ENCODE measurements at regions not wholly inside any gene's neighbourhood (a gene's known extent, or its start where the extent isn't known, plus 50 kb on each side); places are given as distances from the start of the nearest gene placed in this dataset.

DNA sequence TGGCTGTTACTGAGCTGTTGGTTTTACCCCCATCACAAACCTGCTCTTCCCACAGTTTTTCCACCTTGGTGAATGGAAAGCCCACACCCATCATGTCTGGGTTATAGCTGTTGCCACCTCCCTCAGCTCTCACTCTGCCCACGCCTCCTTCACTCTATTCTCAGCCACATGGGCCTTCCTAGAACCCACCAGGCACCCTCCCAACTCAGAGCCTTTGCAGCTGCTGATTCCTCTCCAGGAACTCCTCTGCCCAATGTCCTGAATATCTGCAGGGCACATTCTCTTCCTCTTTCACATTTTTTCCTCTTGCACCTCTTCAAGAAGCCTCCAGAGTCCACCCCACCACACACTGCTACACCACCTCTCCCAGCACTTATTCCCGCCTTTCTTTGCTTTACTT lies 177.4 kb downstream of the TBXT start:
- Histone ChIP-seq H3K9me3 (ENCODE audit: control insufficient read depth, insufficient read depth, low read depth, low read length) (no peaks in the 10 kb centered on the region), H3K4me3 (ENCODE audit: low read depth in 2 of 2, low read length in 2 of 2) (no peak overlapping the region), H3K27ac (ENCODE audit: low read length) (no peak overlapping the region), H3K27me3 (ENCODE audit: control insufficient read depth, insufficient read depth, low read length) (peaks cover 19% of the 10 kb centered on the region), H3K36me3 (ENCODE audit: control insufficient read depth, insufficient read depth, low read length) (no peaks in the 10 kb centered on the region), H3K4me1 (ENCODE audit: control insufficient read depth, insufficient read depth, low read length) (peaks cover 6% of the 10 kb centered on the region; the same call in 1 of the 2 replicates)
- DNase-seq (ENCODE audit: low read depth, low spot score) (no peak), ATAC-seq (no peak)
- no TSS peak for BruUV-seq (replicated peaks)
- POLR2A ChIA-PET: no interaction called here
- in situ Hi-C loops (cut with HindIII; ENCODE audit: low pct_unique_long_range_greater_than_20kb, low sequenced_read_pairs) (no loop called here), intact Hi-C loops (cut with micrococcal nuclease; ENCODE audit: unreplicated experiment) (no loop called here)
- CTCF ChIA-PET: no interaction called here
- TF ChIP-seq, protein P1, sequence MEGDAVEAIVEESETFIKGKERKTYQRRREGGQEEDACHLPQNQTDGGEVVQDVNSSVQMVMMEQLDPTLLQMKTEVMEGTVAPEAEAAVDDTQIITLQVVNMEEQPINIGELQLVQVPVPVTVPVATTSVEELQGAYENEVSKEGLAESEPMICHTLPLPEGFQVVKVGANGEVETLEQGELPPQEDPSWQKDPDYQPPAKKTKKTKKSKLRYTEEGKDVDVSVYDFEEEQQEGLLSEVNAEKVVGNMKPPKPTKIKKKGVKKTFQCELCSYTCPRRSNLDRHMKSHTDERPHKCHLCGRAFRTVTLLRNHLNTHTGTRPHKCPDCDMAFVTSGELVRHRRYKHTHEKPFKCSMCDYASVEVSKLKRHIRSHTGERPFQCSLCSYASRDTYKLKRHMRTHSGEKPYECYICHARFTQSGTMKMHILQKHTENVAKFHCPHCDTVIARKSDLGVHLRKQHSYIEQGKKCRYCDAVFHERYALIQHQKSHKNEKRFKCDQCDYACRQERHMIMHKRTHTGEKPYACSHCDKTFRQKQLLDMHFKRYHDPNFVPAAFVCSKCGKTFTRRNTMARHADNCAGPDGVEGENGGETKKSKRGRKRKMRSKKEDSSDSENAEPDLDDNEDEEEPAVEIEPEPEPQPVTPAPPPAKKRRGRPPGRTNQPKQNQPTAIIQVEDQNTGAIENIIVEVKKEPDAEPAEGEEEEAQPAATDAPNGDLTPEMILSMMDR (IDR thresholded peaks at IDR 0.05): no peak

DNA sequence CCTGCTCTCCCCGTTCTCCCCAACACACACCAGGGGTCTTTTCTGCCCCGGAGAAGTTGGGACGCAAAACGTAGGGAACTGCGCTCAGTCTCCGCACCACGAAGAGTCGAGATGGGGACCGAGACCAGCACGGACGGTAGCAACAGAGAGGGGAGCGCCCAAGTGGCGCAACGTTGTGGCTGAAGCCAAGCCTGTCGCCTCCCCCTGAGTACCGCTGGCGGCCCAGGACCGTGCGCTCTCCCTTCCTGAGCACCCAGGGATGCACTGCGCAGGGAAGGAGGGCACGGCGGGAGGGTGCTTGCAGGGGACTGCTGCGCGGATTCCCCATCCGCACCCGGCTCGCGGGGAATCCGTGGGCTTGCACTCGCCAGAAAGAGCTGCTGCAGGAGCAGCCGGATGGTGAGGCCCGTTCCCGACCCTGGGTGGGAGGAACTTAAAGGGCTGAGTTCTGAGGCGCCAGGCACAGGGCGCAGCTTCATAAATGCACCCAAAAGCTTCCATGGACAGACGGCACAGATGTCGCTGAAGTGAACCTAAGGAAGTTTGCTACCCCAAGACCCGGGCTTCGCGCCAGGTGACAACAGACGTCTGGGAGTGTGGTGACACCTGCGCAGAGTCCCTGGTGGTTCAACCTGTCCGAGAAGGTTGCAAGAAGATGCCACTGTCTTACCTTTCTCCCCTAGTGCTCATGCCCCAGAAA lies 178.7 kb downstream of the TBXT start:
- H3K9me3 ChIP-seq (ENCODE audit: control insufficient read depth, insufficient read depth, low read depth, low read length): no peaks in the 10 kb centered on the region
- H3K27me3 ChIP-seq (ENCODE audit: control insufficient read depth, insufficient read depth, low read length): peaks cover 23% of the 10 kb centered on the region
- BruUV-seq (replicated peaks): no TSS peak
- no peak overlapping the region for H3K27ac ChIP-seq (ENCODE audit: low read length)
- DNase-seq (ENCODE audit: low read depth, low spot score) (no peak), ATAC-seq (no peak)
- ChIA-PET POLR2A (no interaction called here), CTCF (no interaction called here)
- intact Hi-C loops (cut with micrococcal nuclease; ENCODE audit: unreplicated experiment): no loop called here
- in situ Hi-C loops (cut with HindIII; ENCODE audit: low pct_unique_long_range_greater_than_20kb, low sequenced_read_pairs): no loop called here
- no peaks in the 10 kb centered on the region for H3K36me3 ChIP-seq (ENCODE audit: control insufficient read depth, insufficient read depth, low read length)
- peaks cover 6% of the 10 kb centered on the region; the same call in 1 of the 2 replicates for H3K4me1 ChIP-seq (ENCODE audit: control insufficient read depth, insufficient read depth, low read length)
- TF ChIP-seq TCF7L2 (IDR thresholded peaks at IDR 0.05; ENCODE audit: low read depth, low read length): no peak
- TF ChIP-seq, protein P2, sequence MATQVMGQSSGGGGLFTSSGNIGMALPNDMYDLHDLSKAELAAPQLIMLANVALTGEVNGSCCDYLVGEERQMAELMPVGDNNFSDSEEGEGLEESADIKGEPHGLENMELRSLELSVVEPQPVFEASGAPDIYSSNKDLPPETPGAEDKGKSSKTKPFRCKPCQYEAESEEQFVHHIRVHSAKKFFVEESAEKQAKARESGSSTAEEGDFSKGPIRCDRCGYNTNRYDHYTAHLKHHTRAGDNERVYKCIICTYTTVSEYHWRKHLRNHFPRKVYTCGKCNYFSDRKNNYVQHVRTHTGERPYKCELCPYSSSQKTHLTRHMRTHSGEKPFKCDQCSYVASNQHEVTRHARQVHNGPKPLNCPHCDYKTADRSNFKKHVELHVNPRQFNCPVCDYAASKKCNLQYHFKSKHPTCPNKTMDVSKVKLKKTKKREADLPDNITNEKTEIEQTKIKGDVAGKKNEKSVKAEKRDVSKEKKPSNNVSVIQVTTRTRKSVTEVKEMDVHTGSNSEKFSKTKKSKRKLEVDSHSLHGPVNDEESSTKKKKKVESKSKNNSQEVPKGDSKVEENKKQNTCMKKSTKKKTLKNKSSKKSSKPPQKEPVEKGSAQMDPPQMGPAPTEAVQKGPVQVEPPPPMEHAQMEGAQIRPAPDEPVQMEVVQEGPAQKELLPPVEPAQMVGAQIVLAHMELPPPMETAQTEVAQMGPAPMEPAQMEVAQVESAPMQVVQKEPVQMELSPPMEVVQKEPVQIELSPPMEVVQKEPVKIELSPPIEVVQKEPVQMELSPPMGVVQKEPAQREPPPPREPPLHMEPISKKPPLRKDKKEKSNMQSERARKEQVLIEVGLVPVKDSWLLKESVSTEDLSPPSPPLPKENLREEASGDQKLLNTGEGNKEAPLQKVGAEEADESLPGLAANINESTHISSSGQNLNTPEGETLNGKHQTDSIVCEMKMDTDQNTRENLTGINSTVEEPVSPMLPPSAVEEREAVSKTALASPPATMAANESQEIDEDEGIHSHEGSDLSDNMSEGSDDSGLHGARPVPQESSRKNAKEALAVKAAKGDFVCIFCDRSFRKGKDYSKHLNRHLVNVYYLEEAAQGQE (IDR thresholded peaks at IDR 0.05; ENCODE audit: insufficient read depth in 1 of 2, low read depth in 2 of 2, low read length in 1 of 2): no peak
- H3K4me3 ChIP-seq (ENCODE audit: low read depth in 2 of 2, low read length in 2 of 2): no peak overlapping the region

DNA sequence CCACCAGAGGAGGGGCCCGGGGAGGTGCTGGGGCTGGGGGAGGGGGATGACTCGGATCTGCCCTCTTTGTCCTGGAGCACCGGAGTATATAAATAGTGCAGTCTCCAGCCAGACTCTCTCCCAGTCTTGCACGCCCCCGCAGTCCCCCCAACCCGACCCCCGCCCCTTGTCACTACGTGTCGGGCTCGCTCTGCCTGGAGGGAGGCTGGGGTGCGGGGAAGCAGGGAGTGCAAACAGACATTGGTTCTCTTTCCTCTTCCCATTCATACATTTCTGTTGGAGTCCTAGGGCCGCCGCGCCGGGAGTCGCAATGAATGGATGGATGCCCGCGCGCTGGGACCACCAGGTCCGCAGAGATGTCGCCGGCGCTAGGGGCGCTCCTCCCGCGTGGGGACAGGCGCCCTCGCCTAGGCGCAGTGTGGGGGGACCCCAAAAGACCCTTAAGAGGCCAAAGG lies 179.3 kb downstream of the TBXT start:
- BruUV-seq (replicated peaks): no TSS peak
- DNase-seq (ENCODE audit: low read depth, low spot score) (no peak), ATAC-seq (peak; percentile 47)
- ChIA-PET POLR2A (no interaction called here), CTCF (no interaction called here)
- H3K4me3 ChIP-seq (ENCODE audit: low read depth in 2 of 2, low read length in 2 of 2): no peak overlapping the region; a peak in 1 of 4 replicates
- peaks cover 6% of the 10 kb centered on the region; the same call in 1 of the 2 replicates for H3K4me1 ChIP-seq (ENCODE audit: control insufficient read depth, insufficient read depth, low read length)
- intact Hi-C loops (cut with micrococcal nuclease; ENCODE audit: unreplicated experiment) (no loop called here), in situ Hi-C loops (cut with HindIII; ENCODE audit: low pct_unique_long_range_greater_than_20kb, low sequenced_read_pairs) (no loop called here)
- no peak overlapping the region for H3K27ac ChIP-seq (ENCODE audit: low read length)
- no peaks in the 10 kb centered on the region for H3K9me3 ChIP-seq (ENCODE audit: control insufficient read depth, insufficient read depth, low read depth, low read length)
- no peaks in the 10 kb centered on the region for H3K36me3 ChIP-seq (ENCODE audit: control insufficient read depth, insufficient read depth, low read length)
- H3K27me3 ChIP-seq (ENCODE audit: control insufficient read depth, insufficient read depth, low read length): peaks cover 23% of the 10 kb centered on the region
- no peak for TF ChIP-seq TCF7L2 (IDR thresholded peaks at IDR 0.05; ENCODE audit: low read depth, low read length)
- TF ChIP-seq, protein P2 (IDR thresholded peaks at IDR 0.05; ENCODE audit: insufficient read depth in 1 of 2, low read depth in 2 of 2, low read length in 1 of 2): no peak
- no peak for TF ChIP-seq POLR2AphosphoS5 (IDR thresholded peaks at IDR 0.05; ENCODE audit: low read depth, low read length)
- TF ChIP-seq, protein P1 (IDR thresholded peaks at IDR 0.05): no peak
- TF ChIP-seq SIN3A (IDR thresholded peaks at IDR 0.05; ENCODE audit: borderline replicate concordance, insufficient read depth, low read depth, low read length): no peak

Data from Panc1 (cell line).